ENCODE measurements at regions not wholly inside any gene's neighbourhood (a gene's known extent, or its start where the extent isn't known, plus 50 kb on each side); places are given as distances from the start of the nearest gene placed in this dataset.
A peak's percentile ranks its signal among the peaks of the same experiment; 100 is the strongest.

DNA sequence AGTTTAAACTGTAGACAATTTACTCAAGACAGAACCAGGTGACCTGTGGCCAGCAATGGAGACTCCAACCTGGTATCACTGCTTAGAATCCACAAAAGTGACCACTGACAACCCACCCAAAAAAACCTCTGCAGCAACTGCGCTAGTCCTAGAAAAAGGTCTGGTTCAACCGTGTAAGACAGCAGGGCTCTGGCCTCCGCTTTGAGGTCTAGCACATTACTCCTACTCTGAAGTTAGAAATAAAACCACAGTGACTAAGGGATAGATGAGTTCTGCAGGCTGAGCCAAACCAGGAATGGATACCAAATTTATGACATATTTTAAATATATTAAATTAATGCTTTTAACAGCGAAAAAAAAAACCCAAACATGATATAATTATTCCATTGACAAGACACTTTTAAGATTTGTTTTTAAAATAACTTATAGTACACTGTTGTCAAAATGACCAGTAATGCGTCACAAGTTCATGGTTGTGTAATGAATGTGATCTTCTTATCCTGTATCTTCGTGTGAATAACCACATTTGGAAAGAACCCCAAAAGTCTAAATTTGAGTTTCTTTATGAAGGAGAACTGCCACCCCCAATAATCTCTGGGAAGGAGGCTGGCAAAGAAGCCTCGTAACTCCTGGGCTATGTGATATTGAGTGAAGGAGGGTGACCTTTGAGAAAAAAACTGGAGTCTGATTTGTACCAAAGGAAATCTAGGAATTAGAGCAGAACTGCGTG lies 101.9 kb upstream of the SLC44A1 start:
- no peaks in the 10 kb centered on the region for H3K9me3 ChIP-seq (ENCODE audit: low read depth)
- H3K36me3 ChIP-seq: no peaks in the 10 kb centered on the region
- peak in 1 of 2 donors; percentile 81 for DNase-seq (ENCODE audit: low read depth in 1 of 2, low spot score in 1 of 2)
- no peak overlapping the region for H3K27ac ChIP-seq
- TF ChIP-seq, protein P1, sequence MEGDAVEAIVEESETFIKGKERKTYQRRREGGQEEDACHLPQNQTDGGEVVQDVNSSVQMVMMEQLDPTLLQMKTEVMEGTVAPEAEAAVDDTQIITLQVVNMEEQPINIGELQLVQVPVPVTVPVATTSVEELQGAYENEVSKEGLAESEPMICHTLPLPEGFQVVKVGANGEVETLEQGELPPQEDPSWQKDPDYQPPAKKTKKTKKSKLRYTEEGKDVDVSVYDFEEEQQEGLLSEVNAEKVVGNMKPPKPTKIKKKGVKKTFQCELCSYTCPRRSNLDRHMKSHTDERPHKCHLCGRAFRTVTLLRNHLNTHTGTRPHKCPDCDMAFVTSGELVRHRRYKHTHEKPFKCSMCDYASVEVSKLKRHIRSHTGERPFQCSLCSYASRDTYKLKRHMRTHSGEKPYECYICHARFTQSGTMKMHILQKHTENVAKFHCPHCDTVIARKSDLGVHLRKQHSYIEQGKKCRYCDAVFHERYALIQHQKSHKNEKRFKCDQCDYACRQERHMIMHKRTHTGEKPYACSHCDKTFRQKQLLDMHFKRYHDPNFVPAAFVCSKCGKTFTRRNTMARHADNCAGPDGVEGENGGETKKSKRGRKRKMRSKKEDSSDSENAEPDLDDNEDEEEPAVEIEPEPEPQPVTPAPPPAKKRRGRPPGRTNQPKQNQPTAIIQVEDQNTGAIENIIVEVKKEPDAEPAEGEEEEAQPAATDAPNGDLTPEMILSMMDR (IDR thresholded peaks at IDR 0.05; ENCODE audit: low read depth, low read length): no peak
- H3K4me1 ChIP-seq (ENCODE audit: low read depth): no peaks in the 10 kb centered on the region
- no peaks in the 10 kb centered on the region for H3K27me3 ChIP-seq
- H3K4me3 ChIP-seq: no peak overlapping the region

DNA sequence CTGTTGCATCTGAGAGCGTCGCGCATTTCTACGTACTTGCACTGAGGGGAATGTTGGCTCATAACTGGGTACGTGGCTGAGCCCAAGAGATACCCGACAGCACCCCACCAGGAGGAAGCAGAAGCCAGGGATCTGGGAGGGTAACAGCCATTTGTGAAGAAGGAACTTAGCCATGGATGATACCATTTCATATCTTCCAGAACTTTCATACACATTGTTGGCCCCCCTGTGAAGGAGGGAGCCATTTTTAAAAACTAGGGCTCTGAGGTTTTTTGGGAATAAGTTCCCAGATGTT lies 101.4 kb upstream of the SLC44A1 start:
- no peaks in the 10 kb centered on the region for H3K4me1 ChIP-seq (ENCODE audit: low read depth)
- no peaks in the 10 kb centered on the region for H3K27me3 ChIP-seq
- no peak overlapping the region for H3K27ac ChIP-seq
- DNase-seq (ENCODE audit: low read depth in 1 of 2, low spot score in 1 of 2): no peak
- no peaks in the 10 kb centered on the region for H3K36me3 ChIP-seq
- TF ChIP-seq, protein P1 (IDR thresholded peaks at IDR 0.05; ENCODE audit: low read depth, low read length): no peak
- H3K4me3 ChIP-seq: no peak overlapping the region
- no peaks in the 10 kb centered on the region for H3K9me3 ChIP-seq (ENCODE audit: low read depth)

- TF ChIP-seq, protein P1 (IDR thresholded peaks at IDR 0.05; ENCODE audit: low read depth, low read length): no peak
- H3K4me1 ChIP-seq (ENCODE audit: low read depth): no peaks in the 10 kb centered on the region
- DNase-seq (ENCODE audit: low read depth in 1 of 2, low spot score in 1 of 2): no peak
- no peaks in the 10 kb centered on the region for H3K36me3 ChIP-seq
- H3K4me3 ChIP-seq: no peak overlapping the region
- H3K27ac ChIP-seq: no peak overlapping the region
- no peaks in the 10 kb centered on the region for H3K9me3 ChIP-seq (ENCODE audit: low read depth)
- H3K27me3 ChIP-seq: no peaks in the 10 kb centered on the region
Measured at GRCh38 chr9:105144076-105144475, 100.4 kb upstream of the SLC44A1 start.

- TF ChIP-seq, protein P1 (IDR thresholded peaks at IDR 0.05; ENCODE audit: low read depth, low read length): no peak
- Histone ChIP-seq H3K27me3 (no peaks in the 10 kb centered on the region), H3K4me1 (ENCODE audit: low read depth) (no peaks in the 10 kb centered on the region), H3K27ac (no peak overlapping the region), H3K9me3 (ENCODE audit: low read depth) (no peaks in the 10 kb centered on the region), H3K4me3 (no peak overlapping the region), H3K36me3 (no peaks in the 10 kb centered on the region)
- DNase-seq (ENCODE audit: low read depth in 1 of 2, low spot score in 1 of 2): no peak
Measured at GRCh38 chr9:105144841-105145240, 99.6 kb upstream of the SLC44A1 start.

- H3K36me3 ChIP-seq: no peaks in the 10 kb centered on the region
- H3K4me3 ChIP-seq: no peak overlapping the region
- DNase-seq (ENCODE audit: low read depth in 1 of 2, low spot score in 1 of 2): no peak
- TF ChIP-seq, protein P1 (IDR thresholded peaks at IDR 0.05; ENCODE audit: low read depth, low read length): no peak
- no peaks in the 10 kb centered on the region for H3K9me3 ChIP-seq (ENCODE audit: low read depth)
- no peak overlapping the region for H3K27ac ChIP-seq
- H3K27me3 ChIP-seq: no peaks in the 10 kb centered on the region
- H3K4me1 ChIP-seq (ENCODE audit: low read depth): no peaks in the 10 kb centered on the region
Measured at GRCh38 chr9:105146677-105147076, 97.8 kb upstream of the SLC44A1 start.
